Activated CD4-positive, alpha-beta T cell treated with anti-CD3 and anti-CD28 coated beads, Interleukin-10, Interleukin-2, amounts not matched to agents 100 ng/mL and 50 ng/mL, durations not matched to agents 16 hours and 8 hours (primary cell): ENCODE measurements at regions not wholly inside any gene's neighbourhood (a gene's known extent, or its start where the extent isn't known, plus 50 kb on each side); places are given as distances from the start of the nearest gene placed in this dataset.
A peak's percentile ranks its signal among the peaks of the same experiment; 100 is the strongest.

ENCODE experiments used
- DNase-seq: peaks from one replicate; pipeline ENCODE4 v3.0.0-alpha.2; 2020

- DNase-seq: no peak
Measured at GRCh38 chr3:28743271-28743670, 394.6 kb upstream of the AZI2 start.

GRCh38 chr3:28743831-28744230 is 395.2 kb upstream of the AZI2 start:
- DNase-seq: peak; percentile 44

GRCh38 chr3:28745436-28745835 is 396.8 kb upstream of the AZI2 start:
- no peak for DNase-seq

- DNase-seq: no peak
Measured at GRCh38 chr3:28745916-28746617, 397.4 kb upstream of the AZI2 start.

GRCh38 chr3:28746990-28747389 is 398.4 kb upstream of the AZI2 start:
- DNase-seq: no peak

GRCh38 chr3:28751864-28752263 is 403.2 kb upstream of the AZI2 start:
- DNase-seq: no peak

GRCh38 chr3:28752290-28752689 is 403.7 kb upstream of the AZI2 start:
- no peak for DNase-seq

- DNase-seq: no peak
Measured at GRCh38 chr3:28756056-28756455, 407.4 kb upstream of the AZI2 start.

GRCh38 chr3:28758115-28758514 is 409.5 kb upstream of the AZI2 start:
- DNase-seq: no peak

GRCh38 chr3:28761375-28761774 is 412.8 kb upstream of the AZI2 start:
- no peak for DNase-seq

- DNase-seq: no peak
Measured at GRCh38 chr3:28765194-28765593, 416.6 kb upstream of the AZI2 start.

GRCh38 chr3:28768439-28768838 is 419.8 kb upstream of the AZI2 start:
- DNase-seq: no peak

- DNase-seq: no peak
Measured at GRCh38 chr3:28777806-28778475, 429.3 kb upstream of the AZI2 start.

GRCh38 chr3:28780480-28780879 is 431.9 kb upstream of the AZI2 start:
- no peak for DNase-seq

GRCh38 chr3:28781053-28781452 is 432.4 kb upstream of the AZI2 start:
- no peak for DNase-seq

- no peak for DNase-seq
Measured at GRCh38 chr3:28786446-28786845, 437.8 kb upstream of the AZI2 start.

GRCh38 chr3:28788571-28788970 is 439.9 kb upstream of the AZI2 start:
- no peak for DNase-seq

GRCh38 chr3:28791713-28792255 is 443.2 kb upstream of the AZI2 start:
- no peak for DNase-seq

GRCh38 chr3:28792604-28793003 is 444.0 kb upstream of the AZI2 start:
- DNase-seq: no peak

GRCh38 chr3:28799084-28799483 is 450.5 kb upstream of the AZI2 start:
- peak; percentile 15 for DNase-seq

GRCh38 chr3:28800203-28800602 is 451.6 kb upstream of the AZI2 start:
- DNase-seq: no peak

- no peak for DNase-seq
Measured at GRCh38 chr3:28808068-28808467, 459.4 kb upstream of the AZI2 start.

- DNase-seq: no peak
Measured at GRCh38 chr3:28816017-28816416, 464.9 kb upstream of the RBMS3 start.

GRCh38 chr3:28824316-28824715 is 456.6 kb upstream of the RBMS3 start:
- DNase-seq: no peak

GRCh38 chr3:28826840-28827239 is 454.0 kb upstream of the RBMS3 start:
- DNase-seq: no peak
